ENCODE measurements at regions not wholly inside any gene's neighbourhood (a gene's known extent, or its start where the extent isn't known, plus 50 kb on each side); places are given as distances from the start of the nearest gene placed in this dataset.
"Not testable (repeated sequence)": the region's sequence is repeated elsewhere in the genome, so short reads cannot be mapped to it uniquely, and the experiment has no call there.

- peak; percentile 57 for DNase-seq (ENCODE audit: low read depth)
- H3K4me3 ChIP-seq (ENCODE audit: low read depth, low read length) = no peak overlapping the region
- no peak for TF ChIP-seq CTCF (IDR thresholded peaks at IDR 0.05; ENCODE audit: insufficient read depth, low read length)
These were observed 609.3 kb upstream of the CITED2 start for GRCh38 chr6:139983555-139984276.

GRCh38 chr6:139982652-139983295 lies 608.3 kb upstream of the CITED2 start:
- peak; percentile 64 for DNase-seq (ENCODE audit: low read depth)
- H3K4me3 ChIP-seq (ENCODE audit: low read depth, low read length) = no peak overlapping the region
- no peak for TF ChIP-seq CTCF (IDR thresholded peaks at IDR 0.05; ENCODE audit: insufficient read depth, low read length)

GRCh38 chr6:139982195-139982594 lies 607.7 kb upstream of the CITED2 start:
- DNase-seq (ENCODE audit: low read depth) = no peak
- no peak for TF ChIP-seq CTCF (IDR thresholded peaks at IDR 0.05; ENCODE audit: insufficient read depth, low read length)
- no peak overlapping the region for H3K4me3 ChIP-seq (ENCODE audit: low read depth, low read length)

DNA sequence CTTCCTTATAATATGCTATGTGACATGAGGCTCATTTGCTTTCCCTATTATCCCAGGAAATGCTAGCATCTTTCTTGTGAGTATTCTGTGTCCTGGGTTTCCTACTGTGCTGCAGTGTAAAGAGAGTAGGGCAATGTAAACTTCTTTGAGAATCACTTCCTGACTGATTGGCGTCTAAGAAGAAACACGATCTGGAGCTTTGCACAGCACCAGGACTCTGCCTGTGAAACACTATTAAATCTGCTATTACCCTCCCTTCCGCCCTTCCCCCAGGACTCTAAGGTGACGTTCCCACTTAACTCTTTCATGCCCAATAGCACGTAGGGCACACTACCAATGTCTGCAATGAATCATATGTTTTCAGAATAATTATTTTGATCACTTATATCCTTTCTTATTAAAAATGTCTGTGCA lies 607.3 kb upstream of the CITED2 start:
- H3K4me3 ChIP-seq (ENCODE audit: low read depth, low read length) = no peak overlapping the region
- peak; percentile 50 for DNase-seq (ENCODE audit: low read depth)
- no peak for TF ChIP-seq CTCF (IDR thresholded peaks at IDR 0.05; ENCODE audit: insufficient read depth, low read length)

DNA sequence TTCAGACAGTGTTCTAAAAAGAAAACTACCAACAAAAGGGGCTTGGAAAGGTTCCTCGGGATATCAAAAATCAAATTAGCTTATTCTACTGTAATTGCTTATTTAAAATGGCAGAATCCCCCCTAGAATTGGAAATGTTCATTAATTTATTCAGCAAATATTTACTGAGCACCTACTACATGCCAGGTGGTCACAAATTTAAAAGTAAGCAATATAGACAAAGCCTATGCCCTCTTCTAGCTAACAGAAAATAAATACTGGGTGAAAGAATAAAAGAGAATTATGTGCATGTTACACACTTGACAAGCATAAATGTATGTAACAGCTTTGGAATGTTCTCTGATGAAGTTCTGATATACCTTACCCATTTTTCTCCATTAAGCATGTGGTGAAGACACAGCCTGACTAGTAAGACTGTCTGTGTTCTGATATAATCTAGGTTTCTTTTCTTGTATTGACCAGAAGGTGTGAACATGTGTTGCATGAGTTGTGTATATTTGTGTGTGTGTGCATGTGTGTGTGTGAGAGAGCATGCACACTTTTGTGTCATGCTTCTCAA lies 606.7 kb upstream of the CITED2 start:
- no peak for TF ChIP-seq CTCF (IDR thresholded peaks at IDR 0.05; ENCODE audit: insufficient read depth, low read length)
- no peak overlapping the region for H3K4me3 ChIP-seq (ENCODE audit: low read depth, low read length)
- no peak for DNase-seq (ENCODE audit: low read depth)

- DNase-seq (ENCODE audit: low read depth) = peak; percentile 71
- not testable (repeated sequence) for H3K4me3 ChIP-seq (ENCODE audit: low read depth, low read length)
These were observed 606.2 kb upstream of the CITED2 start for GRCh38 chr6:139980631-139981030.

GRCh38 chr6:139979021-139979725 lies 604.7 kb upstream of the CITED2 start:
- no peak for TF ChIP-seq CTCF (IDR thresholded peaks at IDR 0.05; ENCODE audit: insufficient read depth, low read length)
- DNase-seq (ENCODE audit: low read depth) = no peak
- H3K4me3 ChIP-seq (ENCODE audit: low read depth, low read length) = no peak overlapping the region
